ENCODE measurements at regions not wholly inside any gene's neighbourhood (a gene's known extent, or its start where the extent isn't known, plus 50 kb on each side); places are given as distances from the start of the nearest gene placed in this dataset.
"Not testable (repeated sequence)": the region's sequence is repeated elsewhere in the genome, so short reads cannot be mapped to it uniquely, and the experiment has no call there.

GRCh38 chr10:30141423-30141822, 82.0 kb upstream of the JCAD start:
- Mint-ChIP-seq H3K4me3 (no peak overlapping the region), H3K36me3 (no peaks in the 10 kb centered on the region), H3K27ac (no peak overlapping the region), H3K4me1 (ENCODE audit: unreplicated experiment) (no peaks in the 10 kb centered on the region), H3K27me3 (no peaks in the 10 kb centered on the region), H3K9me3 (peaks cover 6% of the 10 kb centered on the region)
- DNase-seq (ENCODE audit: extremely low spot score, unreplicated experiment), result no peak
- no peak for TF ChIP-seq CTCF (conservative IDR thresholded peaks at IDR 0.05)

- DNase-seq (ENCODE audit: extremely low spot score, unreplicated experiment), result no peak
- Mint-ChIP-seq H3K9me3 (no peaks in the 10 kb centered on the region), H3K36me3 (no peaks in the 10 kb centered on the region), H3K27ac (no peak overlapping the region), H3K27me3 (no peaks in the 10 kb centered on the region), H3K4me1 (ENCODE audit: unreplicated experiment) (no peaks in the 10 kb centered on the region), H3K4me3 (no peak overlapping the region)
- no peak for TF ChIP-seq CTCF (conservative IDR thresholded peaks at IDR 0.05)
Measured at GRCh38 chr10:30134171-30134945, 75.0 kb upstream of the JCAD start.

- no peaks in the 10 kb centered on the region for H3K27me3 Mint-ChIP-seq
- no peaks in the 10 kb centered on the region for H3K9me3 Mint-ChIP-seq
- DNase-seq (ENCODE audit: extremely low spot score, unreplicated experiment), result no peak
- H3K36me3 Mint-ChIP-seq, result no peaks in the 10 kb centered on the region
- TF ChIP-seq CTCF (conservative IDR thresholded peaks at IDR 0.05), result no peak
- H3K27ac Mint-ChIP-seq, result no peak overlapping the region
- no peak overlapping the region for H3K4me3 Mint-ChIP-seq
- H3K4me1 Mint-ChIP-seq (ENCODE audit: unreplicated experiment), result no peaks in the 10 kb centered on the region
Measured at GRCh38 chr10:30133198-30133597, 73.8 kb upstream of the JCAD start.

GRCh38 chr10:30131369-30131768, 72.0 kb upstream of the JCAD start:
- H3K27ac Mint-ChIP-seq; H3K4me1 Mint-ChIP-seq (ENCODE audit: unreplicated experiment); H3K36me3 Mint-ChIP-seq; H3K9me3 Mint-ChIP-seq; H3K4me3 Mint-ChIP-seq; H3K27me3 Mint-ChIP-seq; DNase-seq (ENCODE audit: extremely low spot score, unreplicated experiment): not testable (repeated sequence)

- not testable (repeated sequence) for H3K4me1 Mint-ChIP-seq (ENCODE audit: unreplicated experiment); H3K9me3 Mint-ChIP-seq; H3K27ac Mint-ChIP-seq; H3K4me3 Mint-ChIP-seq; H3K27me3 Mint-ChIP-seq; H3K36me3 Mint-ChIP-seq; DNase-seq (ENCODE audit: extremely low spot score, unreplicated experiment)
Measured at GRCh38 chr10:30129326-30129725, 69.9 kb upstream of the JCAD start.

- H3K9me3 Mint-ChIP-seq, result no peaks in the 10 kb centered on the region
- no peaks in the 10 kb centered on the region for H3K27me3 Mint-ChIP-seq
- no peak overlapping the region for H3K27ac Mint-ChIP-seq
- no peaks in the 10 kb centered on the region for H3K36me3 Mint-ChIP-seq
- no peak for TF ChIP-seq CTCF (conservative IDR thresholded peaks at IDR 0.05)
- H3K4me3 Mint-ChIP-seq, result no peak overlapping the region
- H3K4me1 Mint-ChIP-seq (ENCODE audit: unreplicated experiment), result no peaks in the 10 kb centered on the region
- DNase-seq (ENCODE audit: extremely low spot score, unreplicated experiment), result no peak
Measured at GRCh38 chr10:30127120-30127541, 67.7 kb upstream of the JCAD start.

Data from type B pancreatic cell (in vitro differentiated cells).